AG04450 (cell line): ENCODE measurements at regions not wholly inside any gene's neighbourhood (a gene's known extent, or its start where the extent isn't known, plus 50 kb on each side); places are given as distances from the start of the nearest gene placed in this dataset.
A peak's percentile ranks its signal among the peaks of the same experiment; 100 is the strongest.

ENCODE experiments used
- CTCF ChIA-PET: fragments of 300-600, 350-600 bp; formaldehyde crosslinking; extraction: SDS; loops from one replicate; lab custom pipeline; 2022; ENCODE audit warnings: antibody characterized with exemption, inconsistent platforms; lab: Charles Lee
- POLR2A ChIA-PET: fragments of 350-600 bp; formaldehyde crosslinking; extraction: SDS; loops from one replicate; lab custom pipeline; 2021; ENCODE audit warnings: antibody characterized with exemption, inconsistent platforms; lab: Yijun Ruan, JAX
- DNase-seq: peaks from one replicate; pipeline ENCODE4 v3.0.0-alpha.2; 2011; ENCODE audit warnings: low read depth, low spot score
- H3K27ac ChIP-seq: one replicate; pipeline ENCODE4 v1.5.1; 2012; ENCODE audit warnings: low read depth, low read length, control low read depth
- H3K27me3 ChIP-seq: one replicate; pipeline ENCODE4 v1.6.0; 2012; ENCODE audit warnings: low read length; ENCODE audit not compliant: control insufficient read depth, insufficient read depth
- H3K4me3 ChIP-seq: 2 replicates; pipeline ENCODE4 v1.5.1; 2011; ENCODE audit warnings: mild to moderate bottlenecking, low read depth, low read length, control low read depth
- H3K9me3 ChIP-seq: 2 replicates; pipeline ENCODE4 v1.5.1; 2012; ENCODE audit warnings: low read length; ENCODE audit not compliant: control insufficient read depth, insufficient read depth
- TF ChIP-seq, protein P1 (sequence below): IDR thresholded peaks from 2 replicates; pipeline ENCODE4 v1.5.1; 2011; ENCODE audit warnings: low read depth, low read length, control low read depth, inconsistent platforms

DNA sequence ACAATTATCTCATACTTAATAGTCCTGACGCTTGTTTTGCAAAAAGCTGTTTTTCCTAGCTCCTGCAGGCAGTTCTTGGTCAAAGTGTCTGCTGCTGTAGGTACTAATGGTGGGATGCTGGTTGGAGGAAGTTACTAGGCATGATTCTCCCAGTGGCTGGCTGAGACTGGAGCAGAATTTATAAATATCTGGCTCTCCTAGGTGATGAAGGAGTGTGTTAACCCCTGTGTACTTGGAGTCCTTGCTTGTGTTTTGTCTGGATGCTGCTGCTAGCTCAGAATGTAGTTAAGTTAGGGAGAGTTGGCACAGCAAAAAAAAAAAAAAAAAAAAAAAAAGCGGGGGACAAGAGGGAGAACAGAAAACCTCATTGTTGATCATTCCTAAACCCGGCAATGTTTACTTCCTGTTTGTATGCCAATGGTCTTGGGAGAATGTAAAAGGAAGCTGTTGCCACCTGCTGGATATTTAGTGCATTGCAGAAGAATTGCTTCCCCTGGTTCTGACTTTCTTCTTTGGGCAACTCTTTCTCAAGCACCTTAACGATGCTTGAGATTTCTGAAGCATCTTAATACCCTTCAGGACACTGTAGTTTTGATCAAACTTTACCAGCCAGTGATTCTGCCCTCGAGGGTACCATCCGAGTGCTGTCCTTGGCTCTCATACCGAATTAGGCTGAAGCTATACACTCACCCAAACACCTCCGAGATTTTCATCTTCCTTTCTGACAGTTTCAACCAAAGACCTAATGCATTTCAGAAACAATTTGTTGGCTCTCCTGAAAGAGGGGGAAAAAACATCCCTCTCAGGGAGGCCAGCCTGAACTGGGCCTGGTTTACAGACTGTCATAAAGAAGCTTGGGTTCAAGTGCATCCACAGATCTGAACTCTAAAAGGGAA lies 71.7 kb upstream of the WWC1 start:
- CTCF ChIA-PET: interaction anchor here (0.5 to 2.9 kb wide), 79 partner anchors 8 to 1798 kb away, joined by 3 to 28 read pairs (median 4); no protein-coding TSS in a partner anchor
- POLR2A ChIA-PET: interaction anchor here (0.7 kb wide), 4 partner anchors 26 to 641 kb away, joined by 3 to 11 read pairs (median 5); no protein-coding TSS in a partner anchor
- Histone ChIP-seq H3K27me3 (peaks cover 4% of the 10 kb centered on the region), H3K27ac (no peak overlapping the region), H3K4me3 (peak overlapping the region; percentile 34; the same call in 1 of the 2 replicates), H3K9me3 (no peaks in the 10 kb centered on the region)
- TF ChIP-seq, protein P1, sequence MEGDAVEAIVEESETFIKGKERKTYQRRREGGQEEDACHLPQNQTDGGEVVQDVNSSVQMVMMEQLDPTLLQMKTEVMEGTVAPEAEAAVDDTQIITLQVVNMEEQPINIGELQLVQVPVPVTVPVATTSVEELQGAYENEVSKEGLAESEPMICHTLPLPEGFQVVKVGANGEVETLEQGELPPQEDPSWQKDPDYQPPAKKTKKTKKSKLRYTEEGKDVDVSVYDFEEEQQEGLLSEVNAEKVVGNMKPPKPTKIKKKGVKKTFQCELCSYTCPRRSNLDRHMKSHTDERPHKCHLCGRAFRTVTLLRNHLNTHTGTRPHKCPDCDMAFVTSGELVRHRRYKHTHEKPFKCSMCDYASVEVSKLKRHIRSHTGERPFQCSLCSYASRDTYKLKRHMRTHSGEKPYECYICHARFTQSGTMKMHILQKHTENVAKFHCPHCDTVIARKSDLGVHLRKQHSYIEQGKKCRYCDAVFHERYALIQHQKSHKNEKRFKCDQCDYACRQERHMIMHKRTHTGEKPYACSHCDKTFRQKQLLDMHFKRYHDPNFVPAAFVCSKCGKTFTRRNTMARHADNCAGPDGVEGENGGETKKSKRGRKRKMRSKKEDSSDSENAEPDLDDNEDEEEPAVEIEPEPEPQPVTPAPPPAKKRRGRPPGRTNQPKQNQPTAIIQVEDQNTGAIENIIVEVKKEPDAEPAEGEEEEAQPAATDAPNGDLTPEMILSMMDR: peak; percentile 94
- DNase-seq: peak; percentile 42

DNA sequence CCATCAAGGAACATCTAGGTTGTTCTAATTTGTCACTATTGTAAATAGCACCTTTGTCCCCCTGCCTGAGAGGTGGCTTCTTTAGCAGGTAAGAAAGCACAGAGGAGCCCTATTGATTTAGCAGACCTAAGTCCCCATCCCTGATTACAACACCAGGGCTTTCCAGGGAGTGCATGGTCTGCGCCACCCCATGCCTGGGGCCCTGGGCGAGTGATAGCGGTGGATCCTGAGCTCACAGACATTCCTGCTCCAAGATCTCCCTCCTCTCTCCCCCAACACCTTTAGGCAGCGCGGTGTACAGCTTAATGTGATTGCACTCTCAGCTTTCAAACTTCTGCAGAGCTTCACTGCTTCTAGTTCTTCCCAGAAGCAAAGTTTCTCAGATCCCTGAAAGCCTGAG lies 67.4 kb upstream of the WWC1 start:
- CTCF ChIA-PET: no interaction called here
- TF ChIP-seq, protein P1: no peak
- Histone ChIP-seq H3K27ac (no peak overlapping the region), H3K4me3 (no peak overlapping the region), H3K27me3 (no peaks in the 10 kb centered on the region), H3K9me3 (no peaks in the 10 kb centered on the region)
- POLR2A ChIA-PET: no interaction called here
- no peak for DNase-seq

DNA sequence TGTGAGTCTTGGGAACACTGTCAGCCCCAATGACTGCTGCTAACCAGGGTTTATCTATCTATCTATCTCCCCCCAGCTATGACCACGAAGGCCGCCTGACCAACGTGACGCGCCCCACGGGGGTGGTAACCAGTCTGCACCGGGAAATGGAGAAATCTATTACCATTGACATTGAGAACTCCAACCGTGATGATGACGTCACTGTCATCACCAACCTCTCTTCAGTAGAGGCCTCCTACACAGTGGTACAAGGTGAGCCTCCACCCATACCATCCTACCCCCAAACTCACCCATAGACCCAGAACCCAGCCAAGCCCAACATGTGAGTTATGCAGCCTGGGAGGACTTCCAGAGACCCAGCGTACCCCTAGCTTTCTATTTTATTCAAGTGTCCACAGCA lies 65.4 kb upstream of the WWC1 start:
- no peaks in the 10 kb centered on the region for H3K9me3 ChIP-seq
- DNase-seq: no peak
- H3K27ac ChIP-seq: no peak overlapping the region
- ChIA-PET POLR2A (no interaction called here), CTCF (no interaction called here)
- no peaks in the 10 kb centered on the region for H3K27me3 ChIP-seq
- TF ChIP-seq, protein P1: no peak
- H3K4me3 ChIP-seq: no peak overlapping the region

DNA sequence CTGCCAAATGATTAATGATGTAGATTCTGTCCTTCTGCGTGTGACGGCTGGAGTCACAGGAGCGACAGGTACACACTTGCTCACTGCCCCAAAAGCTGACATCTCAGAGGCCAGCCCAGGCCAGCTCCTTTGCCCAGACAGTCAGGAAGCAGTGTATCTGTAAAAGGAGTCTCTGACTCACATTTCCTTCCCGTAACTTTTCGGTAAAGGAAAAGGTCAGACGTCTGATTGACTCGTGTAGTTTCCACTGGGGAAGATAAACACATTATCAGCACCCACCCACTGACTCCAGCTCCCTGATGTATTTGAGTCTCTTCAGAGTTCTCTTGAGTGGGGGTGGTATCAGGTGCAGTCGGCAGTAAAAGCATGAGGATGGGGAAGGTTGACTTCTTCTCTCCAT lies 64.4 kb upstream of the WWC1 start:
- TF ChIP-seq, protein P1: no peak
- ChIA-PET CTCF (no interaction called here), POLR2A (no interaction called here)
- no peak for DNase-seq
- no peaks in the 10 kb centered on the region for H3K9me3 ChIP-seq
- H3K27ac ChIP-seq: no peak overlapping the region
- H3K27me3 ChIP-seq: no peaks in the 10 kb centered on the region
- H3K4me3 ChIP-seq: no peak overlapping the region

DNA sequence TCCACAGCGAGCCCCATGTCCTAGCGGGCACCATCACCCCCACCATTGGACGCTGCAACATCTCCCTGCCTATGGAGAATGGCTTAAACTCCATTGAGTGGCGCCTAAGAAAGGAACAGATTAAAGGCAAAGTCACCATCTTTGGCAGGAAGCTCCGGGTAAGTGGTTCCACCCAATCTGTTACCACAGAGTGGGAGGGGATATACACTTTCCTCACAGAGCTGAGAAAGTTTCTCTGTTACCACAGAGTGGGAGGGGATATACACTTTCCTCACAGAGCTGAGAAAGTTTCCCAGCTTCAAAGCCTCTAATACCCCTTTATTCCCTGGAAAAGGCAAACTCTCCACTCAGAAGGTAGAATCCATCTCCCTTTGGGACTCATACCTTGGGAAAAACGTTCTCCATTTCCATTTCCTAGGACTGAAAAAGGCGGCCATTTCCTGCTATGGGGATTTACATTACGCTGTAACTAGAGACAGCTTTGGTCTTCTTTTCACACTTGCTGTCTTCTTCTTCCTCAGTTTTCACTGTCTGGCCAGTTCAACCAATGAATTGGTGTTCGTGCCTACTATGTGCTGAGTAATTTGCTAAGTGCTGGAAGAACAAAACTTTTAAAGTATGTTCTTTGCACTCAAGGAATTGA lies 63.4 kb upstream of the WWC1 start:
- TF ChIP-seq, protein P1: no peak
- Histone ChIP-seq H3K27me3 (no peaks in the 10 kb centered on the region), H3K27ac (no peak overlapping the region), H3K4me3 (no peak overlapping the region), H3K9me3 (no peaks in the 10 kb centered on the region)
- ChIA-PET CTCF (interaction anchor here (1.1 kb wide), 1 partner anchor 9 kb away, joined by 7 read pairs; no protein-coding TSS in a partner anchor), POLR2A (no interaction called here)
- DNase-seq: no peak
